ENCODE measurements at regions not wholly inside any gene's neighbourhood (a gene's known extent, or its start where the extent isn't known, plus 50 kb on each side); places are given as distances from the start of the nearest gene placed in this dataset.

DNA sequence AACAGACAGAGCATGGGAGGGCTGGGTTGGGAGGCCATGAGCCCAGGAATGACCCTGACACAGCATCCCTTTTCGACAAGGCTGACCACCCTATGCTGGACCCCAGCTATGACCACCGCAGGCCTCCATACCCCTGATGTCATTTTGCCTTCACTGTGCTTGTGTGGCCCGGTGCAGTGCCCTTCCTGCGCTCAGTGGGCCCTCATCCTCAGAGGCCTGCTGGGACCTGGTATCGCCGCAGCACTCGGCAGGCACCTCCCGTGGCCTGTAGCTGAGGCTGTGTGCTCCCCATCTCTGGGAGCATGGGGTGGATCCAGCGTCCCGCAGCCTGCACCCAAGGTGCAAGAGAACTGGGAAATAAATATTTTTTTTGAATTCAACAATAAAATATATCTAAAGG is 73.1 kb upstream of the MEF2A start:
- TF ChIP-seq POLR2AphosphoS5 (IDR thresholded peaks at IDR 0.05) (no peak), POLR2A (IDR thresholded peaks at IDR 0.05) (no peak), EP300 (IDR thresholded peaks at IDR 0.05) (no peak)
- TF ChIP-seq, protein P1, sequence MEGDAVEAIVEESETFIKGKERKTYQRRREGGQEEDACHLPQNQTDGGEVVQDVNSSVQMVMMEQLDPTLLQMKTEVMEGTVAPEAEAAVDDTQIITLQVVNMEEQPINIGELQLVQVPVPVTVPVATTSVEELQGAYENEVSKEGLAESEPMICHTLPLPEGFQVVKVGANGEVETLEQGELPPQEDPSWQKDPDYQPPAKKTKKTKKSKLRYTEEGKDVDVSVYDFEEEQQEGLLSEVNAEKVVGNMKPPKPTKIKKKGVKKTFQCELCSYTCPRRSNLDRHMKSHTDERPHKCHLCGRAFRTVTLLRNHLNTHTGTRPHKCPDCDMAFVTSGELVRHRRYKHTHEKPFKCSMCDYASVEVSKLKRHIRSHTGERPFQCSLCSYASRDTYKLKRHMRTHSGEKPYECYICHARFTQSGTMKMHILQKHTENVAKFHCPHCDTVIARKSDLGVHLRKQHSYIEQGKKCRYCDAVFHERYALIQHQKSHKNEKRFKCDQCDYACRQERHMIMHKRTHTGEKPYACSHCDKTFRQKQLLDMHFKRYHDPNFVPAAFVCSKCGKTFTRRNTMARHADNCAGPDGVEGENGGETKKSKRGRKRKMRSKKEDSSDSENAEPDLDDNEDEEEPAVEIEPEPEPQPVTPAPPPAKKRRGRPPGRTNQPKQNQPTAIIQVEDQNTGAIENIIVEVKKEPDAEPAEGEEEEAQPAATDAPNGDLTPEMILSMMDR (IDR thresholded peaks at IDR 0.05), result no peak

Data from gastroesophageal sphincter (tissue), 3 donors.